Caco-2 (cell line): ENCODE measurements at regions not wholly inside any gene's neighbourhood (a gene's known extent, or its start where the extent isn't known, plus 50 kb on each side); places are given as distances from the start of the nearest gene placed in this dataset.

ENCODE experiments used
- BruUV-seq: library from RNA; stranded (reverse); fragments of 400-500 nt; replicated peaks from 2 replicates; lab custom pipeline; 2021; lab: Mats Ljungman, UMichigan
- CTCF ChIA-PET: fragments of 300-600 bp; sonication (Branson Sonifier 250); formaldehyde crosslinking; loops from one replicate; lab custom pipeline; 2022; ENCODE audit warnings: antibody characterized with exemption; lab: Charles Lee
- POLR2A ChIA-PET: fragments of 300-600 bp; sonication (Branson Sonifier 250); formaldehyde crosslinking; loops from one replicate; lab custom pipeline; 2022; ENCODE audit warnings: antibody characterized with exemption; lab: Charles Lee
- DNase-seq, 2 experiments: peaks; one replicate each; pipeline versions ENCODE4 v3.0.0 to v3.0.0-alpha.2; 2020 to 2022
- H3K27me3 ChIP-seq: replicated peaks from 2 replicates; pipeline ENCODE4 v1.6.0; 2011; ENCODE audit warnings: low read length; ENCODE audit not compliant: control insufficient read depth, insufficient read depth
- H3K36me3 ChIP-seq: 2 replicates; pipeline ENCODE4 v1.5.1; 2011; ENCODE audit warnings: low read length; ENCODE audit not compliant: control insufficient read depth, insufficient read depth
- H3K4me1 ChIP-seq: fragments of 250-450 bp; sonication (Bioruptor Pico); 2 replicates; pipeline ENCODE4 v1.5.1; 2020; ENCODE audit warnings: mild to moderate bottlenecking
- H3K4me3 ChIP-seq: 2 replicates; pipeline ENCODE4 v1.5.1; 2011; ENCODE audit warnings: low read depth, mild to moderate bottlenecking, control low read depth, low read length
- H3K9me3 ChIP-seq: fragments of 250-450 bp; sonication (Bioruptor Pico); 2 replicates; pipeline ENCODE4 v1.5.1; 2020; ENCODE audit warnings: mild to moderate bottlenecking, moderate library complexity
- H3K27ac Mint-ChIP-seq: one replicate; pipeline ENCODE4 v1.8.0; 2022; ENCODE audit warnings: mixed read lengths; ENCODE audit not compliant: unreplicated experiment
- H3K27me3 Mint-ChIP-seq: one replicate; pipeline ENCODE4 v1.8.0; 2022; ENCODE audit warnings: mixed read lengths; ENCODE audit not compliant: insufficient read depth, unreplicated experiment
- H3K36me3 Mint-ChIP-seq: one replicate; pipeline ENCODE4 v1.8.0; 2022; ENCODE audit warnings: mild to moderate bottlenecking, mixed read lengths; ENCODE audit not compliant: insufficient read depth, unreplicated experiment
- H3K4me1 Mint-ChIP-seq: one replicate; pipeline ENCODE4 v1.8.0; 2022; ENCODE audit warnings: low read depth, mixed read lengths; ENCODE audit not compliant: unreplicated experiment
- H3K4me3 Mint-ChIP-seq: one replicate; pipeline ENCODE4 v1.8.0; 2022; ENCODE audit warnings: mild to moderate bottlenecking, moderate library complexity, mixed read lengths; ENCODE audit not compliant: unreplicated experiment
- H3K9me3 Mint-ChIP-seq: one replicate; pipeline ENCODE4 v1.8.0; 2022; ENCODE audit warnings: mixed read lengths; ENCODE audit not compliant: unreplicated experiment
- intact Hi-C: fragments of 100-400 bp; cut with micrococcal nuclease; formaldehyde crosslinking; loops from one replicate; pipeline ENCODE4 v1.10.0; 2022; ENCODE audit not compliant: unreplicated experiment
- TF ChIP-seq, protein P1 (sequence below), 2 experiments: fragments of 200-600 bp in 1 of 2; IDR thresholded peaks; 1 replicate in 1 of 2; 2 replicates in 1 of 2; pipeline versions ENCODE4 v1.5.1 to v1.8.0; 2011 to 2022; ENCODE audit warnings: antibody characterized with exemption in 1 of 2, control low read depth in 1 of 2, inconsistent platforms in 1 of 2, low read depth in 1 of 2, low read length in 1 of 2, mild to moderate bottlenecking in 1 of 2, moderate library complexity in 1 of 2; ENCODE audit not compliant: insufficient read depth in 1 of 2, severe bottlenecking in 1 of 2, unreplicated experiment in 1 of 2

DNA sequence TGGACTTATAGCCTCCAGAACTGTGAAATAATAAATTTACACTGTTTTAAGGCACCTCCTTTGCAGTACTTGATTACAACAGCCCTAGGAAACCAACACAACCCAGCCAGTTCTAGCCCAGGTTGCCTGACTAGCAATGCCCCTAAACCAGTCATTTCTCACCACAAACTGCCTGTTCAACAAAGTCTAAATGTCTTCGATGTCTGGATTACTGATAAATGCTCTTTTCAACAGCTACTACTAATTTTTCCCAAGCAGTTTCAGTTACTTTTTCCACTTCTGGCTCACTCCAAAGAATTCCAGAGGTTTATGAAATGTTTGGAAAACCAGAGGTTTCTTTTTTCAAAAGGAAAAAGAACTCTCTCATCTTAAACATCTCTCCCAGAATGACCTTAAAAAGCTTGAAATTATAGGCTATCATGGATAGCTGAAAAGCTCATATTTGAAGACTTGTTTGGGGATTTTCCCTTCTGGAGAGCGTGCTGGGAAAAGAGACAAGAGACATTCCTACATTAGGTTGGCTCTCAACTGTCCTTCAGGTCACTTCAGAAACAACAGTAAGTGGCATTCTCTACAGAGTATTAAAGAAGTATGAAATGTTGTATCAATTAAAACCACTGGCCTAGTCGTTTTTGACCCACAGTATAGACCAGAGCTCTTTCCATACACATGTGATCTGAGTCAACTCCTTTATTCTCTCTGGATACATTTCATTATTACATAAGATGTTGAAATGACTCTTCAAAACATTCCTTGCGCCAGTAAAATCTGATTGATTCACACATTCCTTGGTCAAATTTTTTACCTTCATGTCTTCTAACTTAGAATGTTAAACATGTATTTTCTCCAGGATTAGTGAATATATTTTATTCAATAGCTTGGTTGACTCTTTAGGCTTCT lies 265.9 kb downstream of the COL12A1 start:
- ChIA-PET POLR2A (no interaction called here), CTCF (interaction anchor here (1.0 kb wide), 1 partner anchor 264 kb away, joined by 5 read pairs; no protein-coding TSS in a partner anchor)

DNA sequence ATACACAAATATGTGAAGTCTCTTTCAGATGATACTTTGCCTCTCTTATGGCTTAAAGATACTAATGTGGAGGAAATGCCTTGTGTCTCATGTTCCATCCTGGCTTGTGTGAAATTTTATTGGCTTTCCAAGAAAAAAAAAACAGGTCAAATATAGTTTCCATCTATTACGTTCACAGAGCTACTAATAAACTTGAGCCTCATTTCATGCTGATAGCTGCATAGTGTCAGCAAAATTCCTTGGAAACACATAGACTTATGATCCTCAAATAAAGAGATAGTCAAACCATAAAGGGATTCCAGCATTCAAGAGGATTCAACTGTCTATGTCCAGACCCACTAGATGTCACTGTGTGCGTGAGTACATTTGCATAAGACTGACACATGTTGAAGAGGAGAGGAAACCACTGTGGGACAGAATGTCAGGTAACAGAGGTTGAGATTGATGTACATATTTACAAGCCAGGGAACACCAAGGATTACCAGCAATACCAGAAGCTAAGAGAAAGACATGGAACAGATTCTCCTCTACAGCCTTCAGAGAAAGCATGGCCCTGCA lies 266.6 kb downstream of the COL12A1 start:
- CTCF ChIA-PET = interaction anchor here (1.0 kb wide), 1 partner anchor 265 kb away, joined by 5 read pairs; no protein-coding TSS in a partner anchor
- TF ChIP-seq, protein P1, sequence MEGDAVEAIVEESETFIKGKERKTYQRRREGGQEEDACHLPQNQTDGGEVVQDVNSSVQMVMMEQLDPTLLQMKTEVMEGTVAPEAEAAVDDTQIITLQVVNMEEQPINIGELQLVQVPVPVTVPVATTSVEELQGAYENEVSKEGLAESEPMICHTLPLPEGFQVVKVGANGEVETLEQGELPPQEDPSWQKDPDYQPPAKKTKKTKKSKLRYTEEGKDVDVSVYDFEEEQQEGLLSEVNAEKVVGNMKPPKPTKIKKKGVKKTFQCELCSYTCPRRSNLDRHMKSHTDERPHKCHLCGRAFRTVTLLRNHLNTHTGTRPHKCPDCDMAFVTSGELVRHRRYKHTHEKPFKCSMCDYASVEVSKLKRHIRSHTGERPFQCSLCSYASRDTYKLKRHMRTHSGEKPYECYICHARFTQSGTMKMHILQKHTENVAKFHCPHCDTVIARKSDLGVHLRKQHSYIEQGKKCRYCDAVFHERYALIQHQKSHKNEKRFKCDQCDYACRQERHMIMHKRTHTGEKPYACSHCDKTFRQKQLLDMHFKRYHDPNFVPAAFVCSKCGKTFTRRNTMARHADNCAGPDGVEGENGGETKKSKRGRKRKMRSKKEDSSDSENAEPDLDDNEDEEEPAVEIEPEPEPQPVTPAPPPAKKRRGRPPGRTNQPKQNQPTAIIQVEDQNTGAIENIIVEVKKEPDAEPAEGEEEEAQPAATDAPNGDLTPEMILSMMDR (IDR thresholded peaks at IDR 0.05; ENCODE audit: insufficient read depth in 1 of 2, low read depth in 1 of 2, low read length in 1 of 2, severe bottlenecking in 1 of 2, unreplicated experiment in 1 of 2) = peak in 1 of 2 experiments; percentile 40
- BruUV-seq = no TSS peak

More for the DNA sequence above, 265.9 kb downstream of the COL12A1 start:
- Mint-ChIP-seq H3K36me3 (no peaks in the 10 kb centered on the region), H3K4me1 (peaks cover 5% of the 10 kb centered on the region), H3K4me3 (no peak overlapping the region), H3K9me3 (no peaks in the 10 kb centered on the region), H3K27ac (no peak overlapping the region), H3K27me3 (no peaks in the 10 kb centered on the region)
- Histone ChIP-seq H3K9me3 (no peaks in the 10 kb centered on the region), H3K27me3 (no peaks in the 10 kb centered on the region), H3K36me3 (no peaks in the 10 kb centered on the region), H3K4me1 (no peaks in the 10 kb centered on the region), H3K4me3 (no peak overlapping the region)
- intact Hi-C loops = loop anchor here (1.0 to 10.0 kb wide), 5 partner anchors 52 to 269 kb away; no protein-coding TSS in a partner anchor
- TF ChIP-seq, protein P1 (IDR thresholded peaks at IDR 0.05; ENCODE audit: insufficient read depth in 1 of 2, low read depth in 1 of 2, low read length in 1 of 2, severe bottlenecking in 1 of 2, unreplicated experiment in 1 of 2) = no peak
- no TSS peak for BruUV-seq
- no peak for DNase-seq

DNA sequence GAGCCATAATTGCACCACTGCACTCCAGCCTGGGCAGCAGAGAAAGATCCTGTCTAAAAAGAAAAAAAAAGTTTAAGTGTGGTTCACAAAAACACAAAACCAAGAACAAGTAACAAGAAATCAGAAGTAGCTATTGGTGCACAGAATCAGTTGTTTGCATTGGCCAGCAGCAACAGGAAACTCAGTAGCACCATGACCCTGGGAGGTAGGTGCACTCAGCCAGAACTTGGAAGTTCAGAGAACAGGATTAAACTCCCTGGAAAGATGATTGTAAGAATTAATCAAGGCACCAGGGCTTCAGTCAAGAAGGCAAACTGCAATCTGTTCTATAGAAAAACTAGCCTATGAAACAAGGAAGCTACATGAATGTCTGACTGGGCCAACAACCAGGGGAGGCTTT lies 267.9 kb downstream of the COL12A1 start:
- H3K9me3 Mint-ChIP-seq = no peaks in the 10 kb centered on the region
- no peak for DNase-seq
- TF ChIP-seq, protein P1 (IDR thresholded peaks at IDR 0.05; ENCODE audit: insufficient read depth in 1 of 2, low read depth in 1 of 2, low read length in 1 of 2, severe bottlenecking in 1 of 2, unreplicated experiment in 1 of 2) = no peak
- Histone ChIP-seq H3K27me3 (no peaks in the 10 kb centered on the region), H3K36me3 (no peaks in the 10 kb centered on the region), H3K4me3 (no peak overlapping the region), H3K4me1 (no peaks in the 10 kb centered on the region), H3K9me3 (no peaks in the 10 kb centered on the region)
- intact Hi-C loops = loop anchor here (10.0 kb wide), 2 partner anchors 137 to 167 kb away; no protein-coding TSS in a partner anchor
- no TSS peak for BruUV-seq
- H3K4me3 Mint-ChIP-seq = no peak overlapping the region
- ChIA-PET CTCF (interaction anchor here (0.6 kb wide), 1 partner anchor 192 kb away, joined by 4 read pairs; no protein-coding TSS in a partner anchor), POLR2A (no interaction called here)
- no peaks in the 10 kb centered on the region for H3K27me3 Mint-ChIP-seq
- H3K4me1 Mint-ChIP-seq = peaks cover 5% of the 10 kb centered on the region
- no peaks in the 10 kb centered on the region for H3K36me3 Mint-ChIP-seq
- no peak overlapping the region for H3K27ac Mint-ChIP-seq

More for the DNA sequence above, 266.6 kb downstream of the COL12A1 start:
- Mint-ChIP-seq H3K36me3 (no peaks in the 10 kb centered on the region), H3K4me3 (no peak overlapping the region), H3K4me1 (peaks cover 5% of the 10 kb centered on the region), H3K9me3 (no peaks in the 10 kb centered on the region), H3K27me3 (no peaks in the 10 kb centered on the region), H3K27ac (no peak overlapping the region)
- intact Hi-C loops = loop anchor here (1.0 to 10.0 kb wide), 5 partner anchors 53 to 270 kb away; no protein-coding TSS in a partner anchor
- Histone ChIP-seq H3K27me3 (no peaks in the 10 kb centered on the region), H3K9me3 (no peaks in the 10 kb centered on the region), H3K4me1 (no peaks in the 10 kb centered on the region), H3K36me3 (no peaks in the 10 kb centered on the region), H3K4me3 (no peak overlapping the region)
- POLR2A ChIA-PET = no interaction called here
- DNase-seq = peak; percentile 56 to 57
